ENCODE measurements at regions not wholly inside any gene's neighbourhood (a gene's known extent, or its start where the extent isn't known, plus 50 kb on each side); places are given as distances from the start of the nearest gene placed in this dataset.

- Mint-ChIP-seq H3K9me3 (peaks cover 5% of the 10 kb centered on the region), H3K36me3 (ENCODE audit: low read depth) (no peaks in the 10 kb centered on the region), H3K27me3 (ENCODE audit: low read depth) (no peaks in the 10 kb centered on the region), H3K27ac (no peak overlapping the region), H3K4me3 (no peak overlapping the region), H3K4me1 (peaks cover 7% of the 10 kb centered on the region)
- TF ChIP-seq CTCF (IDR thresholded peaks at IDR 0.05; ENCODE audit: unreplicated experiment in 3 of 3) = no peak
Measured at GRCh38 chr1:29436181-29436785, 200.0 kb downstream of the PTPRU start.

GRCh38 chr1:29433830-29434229 lies 197.5 kb downstream of the PTPRU start:
- H3K36me3 Mint-ChIP-seq (ENCODE audit: low read depth) = no peaks in the 10 kb centered on the region
- H3K9me3 Mint-ChIP-seq = peaks cover 5% of the 10 kb centered on the region
- no peak overlapping the region for H3K27ac Mint-ChIP-seq
- peaks cover 7% of the 10 kb centered on the region for H3K4me1 Mint-ChIP-seq
- H3K4me3 Mint-ChIP-seq = no peak overlapping the region
- TF ChIP-seq CTCF (IDR thresholded peaks at IDR 0.05; ENCODE audit: unreplicated experiment in 3 of 3) = no peak
- H3K27me3 Mint-ChIP-seq (ENCODE audit: low read depth) = no peaks in the 10 kb centered on the region

- Mint-ChIP-seq H3K36me3 (ENCODE audit: low read depth) (no peaks in the 10 kb centered on the region), H3K4me1 (peaks cover 4% of the 10 kb centered on the region), H3K27me3 (ENCODE audit: low read depth) (peaks cover 3% of the 10 kb centered on the region), H3K4me3 (no peak overlapping the region), H3K9me3 (peaks cover 5% of the 10 kb centered on the region), H3K27ac (no peak overlapping the region)
- TF ChIP-seq CTCF (IDR thresholded peaks at IDR 0.05; ENCODE audit: unreplicated experiment in 3 of 3) = no peak
Measured at GRCh38 chr1:29431138-29431537, 194.8 kb downstream of the PTPRU start.

GRCh38 chr1:29429656-29430055 lies 193.3 kb downstream of the PTPRU start:
- H3K27ac Mint-ChIP-seq = no peak overlapping the region
- H3K9me3 Mint-ChIP-seq = peaks cover 5% of the 10 kb centered on the region
- no peak overlapping the region for H3K4me3 Mint-ChIP-seq
- TF ChIP-seq CTCF (IDR thresholded peaks at IDR 0.05; ENCODE audit: unreplicated experiment in 3 of 3) = no peak
- H3K27me3 Mint-ChIP-seq (ENCODE audit: low read depth) = peaks cover 3% of the 10 kb centered on the region
- H3K4me1 Mint-ChIP-seq = no peaks in the 10 kb centered on the region
- no peaks in the 10 kb centered on the region for H3K36me3 Mint-ChIP-seq (ENCODE audit: low read depth)

GRCh38 chr1:29428997-29429396 lies 192.7 kb downstream of the PTPRU start:
- Mint-ChIP-seq H3K27me3 (ENCODE audit: low read depth) (peaks cover 3% of the 10 kb centered on the region), H3K4me1 (no peaks in the 10 kb centered on the region), H3K9me3 (peaks cover 5% of the 10 kb centered on the region), H3K4me3 (no peak overlapping the region), H3K27ac (no peak overlapping the region), H3K36me3 (ENCODE audit: low read depth) (no peaks in the 10 kb centered on the region)
- TF ChIP-seq CTCF (IDR thresholded peaks at IDR 0.05; ENCODE audit: unreplicated experiment in 3 of 3) = no peak

GRCh38 chr1:29428280-29428615 lies 191.9 kb downstream of the PTPRU start:
- no peaks in the 10 kb centered on the region for H3K4me1 Mint-ChIP-seq
- no peaks in the 10 kb centered on the region for H3K36me3 Mint-ChIP-seq (ENCODE audit: low read depth)
- H3K4me3 Mint-ChIP-seq = no peak overlapping the region
- H3K27me3 Mint-ChIP-seq (ENCODE audit: low read depth) = peaks cover 3% of the 10 kb centered on the region
- peaks cover 5% of the 10 kb centered on the region for H3K9me3 Mint-ChIP-seq
- no peak overlapping the region for H3K27ac Mint-ChIP-seq
- no peak for TF ChIP-seq CTCF (IDR thresholded peaks at IDR 0.05; ENCODE audit: unreplicated experiment in 3 of 3)
